Endothelial cell of umbilical vein (primary cell): ENCODE measurements at regions not wholly inside any gene's neighbourhood (a gene's known extent, or its start where the extent isn't known, plus 50 kb on each side); places are given as distances from the start of the nearest gene placed in this dataset.

ENCODE experiments used
- BruUV-seq: library from RNA; stranded (reverse); fragments of 400-500 nt; replicated peaks from 2 replicates; lab custom pipeline; 2021; lab: Mats Ljungman, UMichigan
- CTCF ChIA-PET: fragments of 300-600, 350-600 bp; sonication (Branson Sonifier 250); formaldehyde crosslinking; loops from one replicate; lab custom pipeline; 2021; ENCODE audit warnings: antibody characterized with exemption, inconsistent platforms; lab: Charles Lee
- POLR2A ChIA-PET: fragments of 300-600, 350-600 bp; sonication (Branson Sonifier 250); formaldehyde crosslinking; loops from one replicate; lab custom pipeline; 2021; ENCODE audit warnings: antibody characterized with exemption, inconsistent platforms; lab: Charles Lee
- DNase-seq: peaks from one replicate; pipeline ENCODE4 v3.0.0-alpha.2; 2011; ENCODE audit warnings: low read depth, low spot score
- FAIRE-seq: peaks from 2 replicates; lab custom pipeline; 2011; peaks lifted over from hg19 to GRCh38; lab: Jason Lieb, UNC
- H2AFZ ChIP-seq: 2 replicates; pipeline ENCODE4 v1.6.0; 2012; ENCODE audit warnings: low read depth, low read length, control low read depth, inconsistent platforms
- H3K27ac ChIP-seq: 2 replicates; pipeline ENCODE4 v1.5.1; 2011; ENCODE audit warnings: low read depth, mild to moderate bottlenecking, control low read depth, low read length, moderate library complexity; ENCODE audit not compliant: insufficient read depth
- H3K27me3 ChIP-seq, 2 experiments: 2 replicates each; pipeline versions ENCODE4 v1.6.0 to v1.6.1; 2011; ENCODE audit warnings: low read length in 2 of 2, mixed read lengths in 1 of 2; ENCODE audit not compliant: control insufficient read depth in 2 of 2, insufficient read depth in 2 of 2
- H3K36me3 ChIP-seq, 2 experiments: 2 replicates in 1 of 2; 3 replicates in 1 of 2; pipeline ENCODE4 v1.5.1; 2011; ENCODE audit warnings: low read length in 2 of 2, mild to moderate bottlenecking in 1 of 2, moderate library complexity in 1 of 2; ENCODE audit not compliant: control insufficient read depth in 2 of 2, insufficient read depth in 2 of 2; ENCODE audit errors: extremely low read depth in 1 of 2
- H3K4me1 ChIP-seq: 3 replicates; pipeline ENCODE4 v1.5.1; 2011; ENCODE audit warnings: mild to moderate bottlenecking, low read length; ENCODE audit not compliant: control insufficient read depth, insufficient read depth; ENCODE audit errors: extremely low read depth
- H3K4me2 ChIP-seq: 2 replicates; pipeline ENCODE4 v1.6.1; 2011; ENCODE audit warnings: low read length, control low read depth, mixed read lengths; ENCODE audit not compliant: insufficient read depth
- H3K4me3 ChIP-seq, 3 experiments: fragments of 200-600 bp in 1 of 3; sonication (generic), shearing (Covaris generic) in 1 of 3; replicated peaks in 1 of 3; 2 replicates each; pipeline ENCODE4 v1.5.1; 2011 to 2016; ENCODE audit warnings: control low read depth in 3 of 3, low read length in 3 of 3, mild to moderate bottlenecking in 2 of 3, inconsistent platforms in 1 of 3, low read depth in 1 of 3, moderate library complexity in 1 of 3; ENCODE audit not compliant: insufficient read depth in 1 of 3
- H3K79me2 ChIP-seq: 2 replicates; pipeline ENCODE4 v1.6.0; 2012; ENCODE audit warnings: low read length, inconsistent platforms; ENCODE audit not compliant: control insufficient read depth, insufficient read depth
- H3K9ac ChIP-seq: replicated peaks from 2 replicates; pipeline ENCODE3; 2011; ENCODE audit warnings: low read length, control low read depth; ENCODE audit not compliant: insufficient read depth; ENCODE audit errors: extremely low read depth
- H3K9me1 ChIP-seq: replicated peaks from 3 replicates; pipeline ENCODE4 v1.6.0; 2011; ENCODE audit warnings: mild to moderate bottlenecking, low read length; ENCODE audit not compliant: control insufficient read depth, insufficient read depth; ENCODE audit errors: extremely low read depth
- H3K9me3 ChIP-seq: replicated peaks from 2 replicates; pipeline ENCODE4 v1.5.1; 2012; ENCODE audit warnings: low read length, inconsistent platforms; ENCODE audit not compliant: control insufficient read depth, insufficient read depth
- H4K20me1 ChIP-seq: replicated peaks from 2 replicates; pipeline ENCODE3; 2011; ENCODE audit warnings: mild to moderate bottlenecking, low read length; ENCODE audit not compliant: control insufficient read depth, insufficient read depth; ENCODE audit errors: extremely low read depth
- EZH2 ChIP-seq: IDR thresholded peaks from 2 replicates; pipeline ENCODE4 v1.6.1; 2012; ENCODE audit warnings: borderline replicate concordance, low read depth, mild to moderate bottlenecking, moderate library complexity, low read length, inconsistent platforms; ENCODE audit not compliant: severe bottlenecking
- FOS ChIP-seq: IDR thresholded peaks from 2 replicates; pipeline ENCODE4 v1.6.1; 2011; ENCODE audit warnings: mild to moderate bottlenecking, low read length, moderate library complexity, borderline replicate concordance; ENCODE audit not compliant: insufficient read depth
- GATA2 ChIP-seq: IDR thresholded peaks from 2 replicates; pipeline ENCODE4 v1.7.0; 2011; ENCODE audit warnings: low read depth, mild to moderate bottlenecking, moderate library complexity, mixed read lengths, low read length; ENCODE audit not compliant: insufficient read length, insufficient read depth
- JUN ChIP-seq: IDR thresholded peaks from 2 replicates; pipeline ENCODE4 v1.6.1; 2011; ENCODE audit warnings: borderline replicate concordance, low read depth; ENCODE audit not compliant: insufficient read length, insufficient read depth
- MYC ChIP-seq: IDR thresholded peaks from one replicate; pipeline ENCODE4 v1.6.1; 2011; ENCODE audit warnings: mild to moderate bottlenecking, low read depth, low read length
- POLR2A ChIP-seq: IDR thresholded peaks from 2 replicates; pipeline ENCODE4 v1.6.1; 2012; ENCODE audit warnings: low read depth, mild to moderate bottlenecking, control low read depth, low read length
- POLR2AphosphoS5 ChIP-seq: IDR thresholded peaks from 2 replicates; pipeline ENCODE4 v1.6.1; 2012; ENCODE audit warnings: low read depth, mild to moderate bottlenecking, control low read depth, low read length, moderate library complexity; ENCODE audit not compliant: insufficient read depth
- dilution Hi-C: fragments of 300-500 bp; cut with MboI; formaldehyde crosslinking; loops from one replicate; pipeline ENCODE4 v1.15.0; 2019; ENCODE audit warnings: low sequenced_read_pairs; ENCODE audit not compliant: extremely low pct_ligation_motif_present
- intact Hi-C: fragments of 100-400 bp; cut with micrococcal nuclease; formaldehyde crosslinking; loops from one replicate; pipeline ENCODE4 v1.10.0; 2022
- TF ChIP-seq, protein P1 (sequence below), 2 donors: IDR thresholded peaks; 1 replicate in 1 of 2; 2 replicates in 1 of 2; pipeline ENCODE4 v1.5.1; 2011; ENCODE audit warnings: low read length in 2 of 2, mild to moderate bottlenecking in 2 of 2, moderate library complexity in 2 of 2, control low read depth in 1 of 2, inconsistent platforms in 1 of 2, low read depth in 1 of 2; ENCODE audit not compliant: insufficient read depth in 1 of 2; ENCODE audit errors: extremely low read depth in 1 of 2
- TF ChIP-seq, protein P2 (sequence below): IDR thresholded peaks from 2 replicates; pipeline ENCODE4 v1.6.1; 2011; ENCODE audit not compliant: insufficient read depth, insufficient read length

DNA sequence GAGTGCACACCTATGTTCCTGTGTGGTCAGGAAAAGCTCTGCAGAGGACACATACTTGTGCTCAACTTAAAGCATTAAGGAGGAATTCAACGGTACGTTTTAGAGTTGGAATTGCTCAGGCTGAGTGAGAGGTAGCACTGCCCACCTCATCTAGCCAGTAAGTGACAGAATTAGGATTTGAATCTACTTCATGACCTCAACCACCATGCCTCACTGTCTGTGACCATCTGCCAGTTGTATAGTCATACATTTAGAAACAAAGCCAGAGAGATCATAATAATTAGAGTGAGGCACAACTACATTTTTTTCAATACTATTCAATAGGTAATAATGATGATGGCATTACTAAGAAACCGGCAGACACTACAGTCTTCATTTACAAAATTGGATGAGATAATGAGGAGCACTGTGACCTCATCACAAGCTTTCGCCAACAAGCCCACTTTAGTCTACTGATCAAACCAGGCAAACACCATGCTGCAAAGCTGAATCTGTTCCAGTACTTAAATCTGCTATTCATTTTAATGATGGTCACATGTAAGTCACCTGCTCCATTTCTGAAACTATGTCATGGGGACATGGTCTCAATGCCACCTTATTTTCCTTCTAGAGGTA is 1018.4 kb downstream of the TMEM182 start:
- Histone ChIP-seq H3K4me3 (no peak overlapping the region), H4K20me1 (no peaks in the 10 kb centered on the region), H3K27ac (no peak overlapping the region), H3K4me1 (no peaks in the 10 kb centered on the region), H2AFZ (no peak overlapping the region), H3K9me1 (no peaks in the 10 kb centered on the region), H3K79me2 (no peaks in the 10 kb centered on the region), H3K36me3 (no peaks in the 10 kb centered on the region), H3K9ac (no peak overlapping the region), H3K4me2 (no peak overlapping the region), H3K9me3 (peaks cover 2% of the 10 kb centered on the region), H3K27me3 (no peaks in the 10 kb centered on the region)
- dilution Hi-C loops = no loop called here
- TF ChIP-seq POLR2AphosphoS5 = no peak
- no peak for TF ChIP-seq GATA2
- TF ChIP-seq, protein P1, sequence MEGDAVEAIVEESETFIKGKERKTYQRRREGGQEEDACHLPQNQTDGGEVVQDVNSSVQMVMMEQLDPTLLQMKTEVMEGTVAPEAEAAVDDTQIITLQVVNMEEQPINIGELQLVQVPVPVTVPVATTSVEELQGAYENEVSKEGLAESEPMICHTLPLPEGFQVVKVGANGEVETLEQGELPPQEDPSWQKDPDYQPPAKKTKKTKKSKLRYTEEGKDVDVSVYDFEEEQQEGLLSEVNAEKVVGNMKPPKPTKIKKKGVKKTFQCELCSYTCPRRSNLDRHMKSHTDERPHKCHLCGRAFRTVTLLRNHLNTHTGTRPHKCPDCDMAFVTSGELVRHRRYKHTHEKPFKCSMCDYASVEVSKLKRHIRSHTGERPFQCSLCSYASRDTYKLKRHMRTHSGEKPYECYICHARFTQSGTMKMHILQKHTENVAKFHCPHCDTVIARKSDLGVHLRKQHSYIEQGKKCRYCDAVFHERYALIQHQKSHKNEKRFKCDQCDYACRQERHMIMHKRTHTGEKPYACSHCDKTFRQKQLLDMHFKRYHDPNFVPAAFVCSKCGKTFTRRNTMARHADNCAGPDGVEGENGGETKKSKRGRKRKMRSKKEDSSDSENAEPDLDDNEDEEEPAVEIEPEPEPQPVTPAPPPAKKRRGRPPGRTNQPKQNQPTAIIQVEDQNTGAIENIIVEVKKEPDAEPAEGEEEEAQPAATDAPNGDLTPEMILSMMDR (IDR thresholded peaks at IDR 0.05; ENCODE audit: extremely low read depth in 1 of 2, insufficient read depth in 1 of 2, low read depth in 1 of 2, low read length in 2 of 2) = no peak
- TF ChIP-seq POLR2A = no peak
- TF ChIP-seq, protein P2, sequence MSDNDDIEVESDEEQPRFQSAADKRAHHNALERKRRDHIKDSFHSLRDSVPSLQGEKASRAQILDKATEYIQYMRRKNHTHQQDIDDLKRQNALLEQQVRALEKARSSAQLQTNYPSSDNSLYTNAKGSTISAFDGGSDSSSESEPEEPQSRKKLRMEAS = no peak
- no peak for TF ChIP-seq FOS
- TF ChIP-seq MYC = no peak
- no peak for TF ChIP-seq EZH2
- TF ChIP-seq JUN = no peak
- intact Hi-C loops = no loop called here
- no TSS peak for BruUV-seq
- FAIRE-seq (no peak), DNase-seq (no peak)
- POLR2A ChIA-PET = no interaction called here
- CTCF ChIA-PET = no interaction called here
